PFSK-1 (cell line): ENCODE measurements at regions not wholly inside any gene's neighbourhood (a gene's known extent, or its start where the extent isn't known, plus 50 kb on each side); places are given as distances from the start of the nearest gene placed in this dataset.

Experiments
- POLR2AphosphoS5 ChIP-seq: IDR thresholded peaks from 2 replicates; pipeline ENCODE4 v1.6.1; 2012; ENCODE audit warnings: low read depth, mild to moderate bottlenecking, control low read depth, low read length, moderate library complexity
- TAF1 ChIP-seq: IDR thresholded peaks from 2 replicates; pipeline ENCODE4 v1.6.1; 2012; ENCODE audit warnings: low read length, control low read depth, borderline replicate concordance; ENCODE audit not compliant: insufficient read depth

DNA sequence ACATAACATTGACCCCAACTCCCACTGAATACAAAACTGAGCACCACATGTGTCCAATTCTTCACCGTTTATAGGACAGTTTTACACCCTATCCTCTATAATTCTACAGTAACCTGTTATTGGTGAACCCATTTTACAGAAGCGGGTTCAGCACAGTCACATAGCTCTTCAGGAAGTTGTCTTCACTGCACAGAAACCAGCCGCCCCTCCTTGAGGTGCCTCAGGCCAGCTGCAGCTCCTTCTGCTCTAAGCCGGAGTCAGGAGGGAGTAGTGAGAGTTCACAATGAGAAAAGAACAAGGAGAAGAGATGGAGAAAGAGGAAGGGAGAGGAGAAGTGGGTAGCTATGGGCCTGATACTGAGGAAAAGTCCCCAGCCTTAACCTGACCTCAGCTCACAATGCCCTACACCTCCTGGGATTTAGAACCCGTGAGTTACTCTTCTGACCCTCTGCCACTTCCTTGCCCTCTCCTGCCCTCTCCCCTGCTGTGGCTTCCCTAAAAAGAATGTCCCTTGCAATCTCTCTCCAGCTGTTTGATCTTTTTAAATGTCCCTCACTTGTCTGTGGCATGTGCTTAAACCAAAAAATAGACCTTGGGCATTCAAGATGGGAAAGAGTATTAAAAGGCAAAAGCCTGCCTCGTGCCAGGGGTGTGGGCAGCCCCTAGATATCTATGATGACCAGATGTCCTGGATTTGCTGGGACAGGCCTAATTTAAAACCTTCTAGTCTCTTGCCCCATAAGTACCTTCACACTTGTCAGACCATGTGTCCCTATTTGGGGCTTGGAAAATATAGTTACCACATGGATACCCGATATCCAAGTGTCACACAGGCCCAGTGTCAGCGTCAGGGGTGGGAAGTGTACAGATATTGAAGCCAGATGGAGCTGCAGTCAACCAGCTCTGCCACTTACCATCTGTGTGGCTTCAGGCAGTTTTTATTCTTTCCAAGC, 71.3 kb upstream of the HES1 start:
- no peak for TF ChIP-seq POLR2AphosphoS5
- TF ChIP-seq TAF1 = no peak
